ENCODE measurements at regions not wholly inside any gene's neighbourhood (a gene's known extent, or its start where the extent isn't known, plus 50 kb on each side); places are given as distances from the start of the nearest gene placed in this dataset.
A peak's percentile ranks its signal among the peaks of the same experiment; 100 is the strongest.

DNA sequence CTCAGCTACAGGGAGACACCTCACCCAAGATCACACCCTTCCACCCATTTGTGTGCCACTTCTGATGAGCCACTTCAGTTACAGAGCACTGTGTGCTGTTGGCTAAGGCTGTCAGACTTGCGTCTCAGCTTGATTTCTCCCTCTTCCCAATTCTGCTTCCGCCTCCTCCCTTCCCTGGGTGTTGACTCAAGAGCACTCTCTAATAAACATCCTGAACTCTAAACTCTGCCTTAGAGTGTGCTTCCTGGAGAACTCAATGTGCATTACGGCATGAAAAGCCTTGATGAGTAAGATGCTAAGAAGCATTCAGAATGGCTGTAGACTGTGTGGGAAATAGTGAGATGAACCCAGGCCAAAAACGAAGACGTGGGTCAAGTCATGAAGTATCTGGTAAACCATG lies 54.9 kb upstream of the S1PR1 start:
- TF ChIP-seq POLR2A (IDR thresholded peaks at IDR 0.05) (no peak), POLR2AphosphoS5 (IDR thresholded peaks at IDR 0.05) (peak in 3 of 4 donors; percentile 6 to 59 (median 10)), EP300 (IDR thresholded peaks at IDR 0.05) (peak in 1 of 4 donors; percentile 47), CTCF (IDR thresholded peaks at IDR 0.05) (no peak)

Measured in sigmoid colon (tissue), 4 donors.